ENCODE measurements at regions not wholly inside any gene's neighbourhood (a gene's known extent, or its start where the extent isn't known, plus 50 kb on each side); places are given as distances from the start of the nearest gene placed in this dataset.
"Not testable (repeated sequence)": the region's sequence is repeated elsewhere in the genome, so short reads cannot be mapped to it uniquely, and the experiment has no call there.

DNA sequence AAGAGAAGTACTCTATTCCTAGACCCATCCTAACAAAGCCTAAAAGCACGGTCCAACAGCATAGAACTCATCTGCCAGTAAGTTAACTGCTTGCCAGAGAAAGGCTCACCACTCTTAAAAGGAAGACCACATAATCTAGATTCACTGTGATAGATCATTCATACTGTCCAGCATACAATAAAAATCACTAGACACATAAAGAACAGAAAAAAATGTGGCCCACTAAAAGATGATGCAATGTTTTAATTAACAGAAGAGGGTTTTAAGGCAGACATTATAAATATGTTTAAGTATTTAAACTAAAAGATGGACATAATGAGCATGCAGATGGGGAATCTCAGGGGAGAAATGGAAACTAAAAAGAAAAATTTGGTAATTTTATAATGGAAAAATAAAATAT lies 157.5 kb upstream of the CDH4 start:
- no peak for DNase-seq (ENCODE audit: low spot score)

DNA sequence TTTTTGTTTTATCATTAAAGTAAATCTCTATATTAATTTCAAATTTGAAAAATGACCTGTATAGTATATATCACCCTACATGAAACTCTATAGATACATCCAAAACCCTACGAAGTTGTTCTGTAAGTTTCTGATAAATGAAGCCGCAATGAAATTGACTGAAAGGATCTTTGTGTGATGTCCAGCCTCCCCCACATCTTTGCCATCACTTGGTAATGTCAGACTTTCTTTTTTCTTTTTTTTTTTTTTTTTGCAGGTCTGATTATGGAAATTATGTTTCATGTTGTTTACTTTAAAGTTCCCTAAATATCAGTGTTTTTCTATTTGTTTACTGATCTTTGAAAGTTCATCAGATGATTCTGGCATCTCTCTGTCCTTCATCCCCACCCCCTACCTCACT lies 155.6 kb upstream of the CDH4 start:
- no peak for DNase-seq (ENCODE audit: low spot score)

DNA sequence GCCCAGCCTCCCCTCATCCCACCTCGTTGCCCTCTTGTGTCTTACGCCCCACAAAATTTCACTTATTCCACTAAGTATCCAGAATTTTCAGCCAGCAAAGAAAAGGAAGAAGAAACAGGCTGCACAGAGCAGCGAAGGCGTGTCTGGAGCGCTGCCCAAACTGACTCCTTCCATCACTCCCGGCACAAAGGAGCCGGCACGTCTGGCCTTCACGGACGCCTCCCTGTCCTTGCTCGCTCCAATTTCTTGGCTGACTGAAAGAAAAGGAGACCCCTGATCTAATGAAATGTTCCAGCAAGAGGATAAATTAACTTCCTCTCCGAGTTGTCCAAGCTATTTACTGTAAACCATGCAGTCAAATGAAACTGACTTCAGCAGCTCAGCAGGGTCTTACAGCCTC lies 152.3 kb upstream of the CDH4 start:
- DNase-seq (ENCODE audit: low spot score): no peak

DNA sequence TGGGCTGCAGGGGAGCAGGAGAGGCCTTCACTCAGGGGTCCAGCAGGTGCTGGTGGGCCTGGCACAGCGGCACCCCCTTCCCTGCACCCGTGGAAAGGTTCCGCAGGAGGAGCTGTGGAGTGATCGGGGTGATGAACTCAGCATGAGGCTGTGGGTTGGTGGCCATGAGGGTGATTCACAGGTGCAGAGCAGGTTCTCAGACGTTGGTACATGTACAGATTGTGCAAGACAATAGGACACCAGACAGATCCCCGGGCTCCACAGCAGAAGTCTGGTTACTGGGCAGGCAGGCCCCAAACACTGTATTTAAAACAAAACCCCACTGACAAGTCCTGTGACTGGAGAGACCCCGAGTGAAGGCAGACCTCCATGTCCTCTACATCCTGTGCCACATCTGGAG lies 151.6 kb upstream of the CDH4 start:
- no peak for DNase-seq (ENCODE audit: low spot score)

DNA sequence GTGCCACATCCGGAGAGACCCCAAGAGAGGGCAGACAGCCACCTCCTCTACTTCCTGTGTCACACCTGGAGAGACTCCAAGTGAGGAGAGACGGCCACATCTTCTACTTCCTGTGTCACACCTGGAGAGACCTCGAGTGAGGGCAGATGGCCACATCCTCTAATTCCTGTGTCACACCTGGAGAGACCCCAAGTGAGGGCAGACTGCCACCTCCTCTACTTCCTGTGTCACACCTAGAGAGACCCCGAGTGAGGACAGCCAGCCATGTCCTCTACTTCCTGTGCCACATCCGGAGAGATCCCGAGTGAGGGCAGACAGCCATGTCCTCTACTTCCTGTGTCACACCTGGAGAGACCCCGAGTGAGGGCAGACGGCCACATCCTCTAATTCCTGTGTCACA lies 150.7 kb upstream of the CDH4 start:
- not testable (repeated sequence) for DNase-seq (ENCODE audit: low spot score)

DNA sequence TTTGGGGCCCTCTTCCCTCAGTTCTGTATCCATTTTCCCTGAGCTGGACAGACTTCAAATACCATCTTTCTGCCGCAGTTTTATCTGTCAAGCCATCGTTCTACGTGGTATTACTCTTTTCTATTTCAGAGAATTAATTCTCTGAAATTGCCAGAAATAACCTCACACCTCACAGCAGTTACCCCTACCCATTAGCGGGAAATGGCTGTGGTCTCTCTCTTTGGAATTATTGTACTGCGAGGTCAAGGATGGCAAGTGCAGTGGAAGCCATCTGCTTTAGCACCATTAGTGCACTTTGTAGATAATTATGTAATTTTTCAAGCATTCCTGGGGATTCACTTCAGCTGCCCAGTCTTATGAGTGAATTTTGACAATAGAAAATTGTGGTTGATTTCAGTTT lies 147.8 kb upstream of the CDH4 start:
- DNase-seq (ENCODE audit: low spot score): no peak

DNA sequence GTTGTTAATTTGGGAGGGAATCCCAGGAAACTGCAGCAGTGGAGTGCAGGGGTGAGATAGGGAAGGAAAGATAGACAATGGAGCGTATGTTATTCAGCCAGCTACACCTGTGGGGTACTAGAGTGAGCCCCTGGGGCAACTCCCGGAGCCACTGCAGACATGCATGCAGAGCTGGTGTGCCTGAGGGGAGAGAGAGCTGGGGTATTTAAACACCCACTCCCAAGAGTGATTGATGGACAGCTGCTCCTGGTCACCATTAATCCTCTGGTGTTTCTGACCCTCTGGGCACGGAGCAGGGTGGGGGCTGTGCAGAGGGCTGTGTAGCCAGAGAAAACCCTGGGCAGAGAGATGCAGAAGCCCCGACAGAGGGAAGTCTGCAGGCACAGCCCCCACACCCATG lies 146.7 kb upstream of the CDH4 start:
- DNase-seq (ENCODE audit: low spot score): peak; percentile 55

DNA sequence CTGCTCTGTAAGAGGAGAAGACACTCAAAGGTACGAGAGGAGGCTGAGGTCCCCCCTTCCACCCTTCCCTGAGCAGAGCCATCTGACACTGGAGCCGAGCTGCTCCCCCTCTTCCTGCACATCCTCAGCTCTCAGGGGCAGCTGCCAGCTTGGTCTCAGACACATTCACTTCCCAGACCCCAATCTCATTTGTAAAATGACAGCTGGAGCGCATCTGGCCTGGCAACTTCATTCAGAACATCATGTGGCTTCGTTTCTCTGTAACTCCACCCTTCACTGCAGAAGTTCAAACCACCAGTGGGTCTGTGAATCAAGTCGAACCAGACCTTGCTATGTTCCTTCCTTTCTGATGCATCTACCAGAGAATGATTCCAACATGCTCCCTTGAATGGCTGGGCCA lies 145.6 kb upstream of the CDH4 start:
- no peak for DNase-seq (ENCODE audit: low spot score)

DNA sequence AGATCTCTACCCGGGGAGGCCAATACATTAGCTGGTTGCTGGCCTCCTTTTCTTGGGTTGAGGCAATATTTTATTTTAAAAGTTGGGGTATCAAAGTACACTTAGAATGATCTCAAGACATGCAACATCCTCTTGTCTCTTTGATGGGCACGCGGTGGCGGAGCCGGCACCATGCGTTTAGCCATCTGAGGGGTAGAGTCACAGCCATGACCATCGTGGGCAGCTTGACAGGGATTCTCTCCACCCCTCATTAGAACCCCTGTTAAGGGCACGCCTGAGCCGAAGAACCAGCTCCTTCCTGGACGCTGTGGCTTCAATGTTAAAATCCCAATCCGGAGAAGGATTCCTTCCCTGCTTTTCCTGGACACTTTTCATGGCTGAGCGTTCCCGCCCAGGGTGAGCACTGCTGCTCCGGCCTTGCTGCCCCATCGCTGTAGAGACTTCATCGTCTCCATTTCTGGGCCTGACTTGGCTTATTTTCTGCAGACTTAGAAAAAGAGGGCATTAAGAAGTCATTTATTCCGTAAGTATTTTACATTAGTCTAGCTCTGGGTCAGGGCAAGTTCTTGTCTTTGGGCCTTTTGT lies 142.7 kb upstream of the CDH4 start:
- DNase-seq (ENCODE audit: low spot score): no peak

DNA sequence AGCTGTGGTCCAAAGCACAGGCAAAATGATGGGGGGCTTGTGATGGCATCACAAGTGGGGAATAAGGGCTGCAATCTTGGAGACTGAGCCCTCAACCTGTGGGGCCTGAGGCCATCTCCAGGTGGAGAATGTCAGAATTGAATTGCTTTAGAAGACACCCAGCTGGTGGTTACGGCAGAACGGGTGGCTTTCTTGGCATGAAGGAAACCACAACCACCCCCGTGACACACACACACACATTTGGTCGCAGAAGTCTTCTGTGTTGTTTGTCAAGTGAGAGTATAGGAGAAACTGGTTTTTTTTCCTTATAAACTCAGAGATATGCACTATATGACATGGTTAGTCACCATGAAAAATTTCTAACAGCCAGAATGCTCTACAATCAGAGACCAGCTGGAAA lies 139.5 kb upstream of the CDH4 start:
- no peak for DNase-seq (ENCODE audit: low spot score)

DNA sequence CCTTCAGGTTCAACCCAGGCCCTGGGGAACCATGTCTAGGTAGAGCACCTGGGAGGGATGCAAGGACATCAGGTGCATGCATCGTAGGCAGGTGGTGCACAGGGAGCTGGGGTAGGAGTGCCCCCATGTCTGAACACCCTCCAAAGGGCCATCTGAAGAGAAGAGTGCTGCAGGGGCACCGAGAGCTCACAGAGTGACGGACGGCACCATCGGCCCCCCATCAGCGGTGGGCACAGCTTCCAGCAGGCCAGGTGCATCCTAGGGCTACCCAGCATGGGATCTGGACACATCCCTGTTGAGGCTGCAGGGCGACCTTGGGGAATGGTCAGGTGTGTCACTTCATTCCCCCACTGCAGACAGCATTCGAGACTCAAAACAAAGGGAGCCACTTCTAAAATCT lies 138.3 kb upstream of the CDH4 start:
- no peak for DNase-seq (ENCODE audit: low spot score)

DNA sequence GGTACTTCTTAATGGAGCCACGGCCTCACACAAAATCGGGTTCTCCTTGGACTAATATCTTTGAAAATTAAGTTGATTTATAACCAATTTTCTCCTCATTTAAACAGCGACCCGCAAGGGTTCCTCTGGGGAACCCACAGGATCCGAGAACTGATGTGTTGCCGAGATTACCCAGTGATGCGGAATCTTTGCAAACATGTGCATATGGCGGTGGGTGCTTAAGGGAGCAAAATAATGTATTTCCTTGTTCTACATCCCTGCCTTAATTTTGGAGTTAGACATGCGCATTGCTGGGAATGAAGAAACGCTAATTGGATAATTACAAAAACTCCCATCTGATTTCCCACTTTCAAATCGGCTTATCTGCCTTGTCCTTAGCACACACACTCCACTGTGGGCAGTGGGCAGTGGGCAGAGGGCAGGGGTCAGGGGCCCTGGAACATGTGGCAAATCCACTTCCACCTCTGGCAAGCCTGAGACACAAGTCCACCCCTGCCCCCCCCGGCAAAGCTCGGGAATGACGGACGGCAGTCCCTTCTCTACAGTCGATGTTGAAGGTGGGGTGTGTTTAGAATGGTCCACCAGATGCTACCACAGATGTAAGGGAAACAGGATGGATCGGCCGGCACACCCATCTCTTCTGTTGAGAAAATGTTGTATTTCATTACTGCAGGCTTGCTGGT lies 137.4 kb upstream of the CDH4 start:
- no peak for DNase-seq (ENCODE audit: low spot score)

DNA sequence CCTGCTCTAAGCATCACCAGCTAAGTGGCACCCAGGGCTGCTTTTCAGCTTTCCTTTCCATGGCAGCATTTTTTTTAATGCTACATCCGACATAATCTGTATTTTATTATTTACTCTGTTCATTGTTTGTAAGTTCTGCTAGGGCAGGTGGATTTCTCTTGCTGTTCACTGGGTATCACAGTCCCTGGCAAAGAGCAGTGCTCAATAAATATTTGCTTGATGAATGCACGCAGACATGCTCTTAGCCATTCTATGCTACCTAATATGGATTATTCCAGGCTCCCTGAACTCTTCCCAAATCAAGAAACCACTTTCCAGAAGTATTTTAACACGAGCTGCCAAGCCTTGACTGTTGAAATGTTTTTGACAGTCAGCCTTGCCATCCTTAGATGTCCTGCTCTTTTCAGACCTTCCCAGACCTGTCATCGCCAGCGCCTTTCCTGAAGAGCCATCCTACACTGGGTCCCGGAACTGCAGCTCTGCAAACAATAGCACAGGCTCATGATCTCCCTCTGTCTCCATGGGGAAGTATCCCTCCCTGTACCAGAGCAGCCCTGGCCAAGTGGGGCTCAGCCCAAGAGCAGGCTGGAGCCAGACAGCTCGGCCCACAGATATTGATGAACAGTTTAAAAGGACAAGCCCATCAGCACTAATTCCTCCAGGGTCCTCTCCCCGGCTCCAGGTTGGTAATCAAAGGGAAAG lies 136.5 kb upstream of the CDH4 start:
- DNase-seq (ENCODE audit: low spot score): no peak

DNA sequence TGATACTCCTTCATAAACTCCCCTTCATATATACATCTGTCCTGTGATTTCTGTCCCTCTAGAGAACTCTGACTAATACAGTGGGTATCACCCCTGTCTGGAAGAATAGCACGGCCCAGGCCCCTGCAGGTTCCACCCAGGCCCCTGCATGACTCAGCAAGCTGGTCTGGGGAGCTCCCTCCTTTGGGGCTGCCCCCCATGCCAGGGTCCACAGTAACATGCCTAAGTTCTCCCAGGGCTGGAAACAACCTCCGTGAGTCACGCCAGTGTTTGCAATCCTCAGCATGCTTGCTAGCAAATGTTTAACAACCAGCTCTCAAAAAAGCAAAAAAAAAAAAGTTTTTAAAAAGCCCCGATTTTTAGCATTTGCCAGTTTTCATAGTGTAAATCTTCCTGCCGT lies 134.3 kb upstream of the CDH4 start:
- DNase-seq (ENCODE audit: low spot score): no peak

DNA sequence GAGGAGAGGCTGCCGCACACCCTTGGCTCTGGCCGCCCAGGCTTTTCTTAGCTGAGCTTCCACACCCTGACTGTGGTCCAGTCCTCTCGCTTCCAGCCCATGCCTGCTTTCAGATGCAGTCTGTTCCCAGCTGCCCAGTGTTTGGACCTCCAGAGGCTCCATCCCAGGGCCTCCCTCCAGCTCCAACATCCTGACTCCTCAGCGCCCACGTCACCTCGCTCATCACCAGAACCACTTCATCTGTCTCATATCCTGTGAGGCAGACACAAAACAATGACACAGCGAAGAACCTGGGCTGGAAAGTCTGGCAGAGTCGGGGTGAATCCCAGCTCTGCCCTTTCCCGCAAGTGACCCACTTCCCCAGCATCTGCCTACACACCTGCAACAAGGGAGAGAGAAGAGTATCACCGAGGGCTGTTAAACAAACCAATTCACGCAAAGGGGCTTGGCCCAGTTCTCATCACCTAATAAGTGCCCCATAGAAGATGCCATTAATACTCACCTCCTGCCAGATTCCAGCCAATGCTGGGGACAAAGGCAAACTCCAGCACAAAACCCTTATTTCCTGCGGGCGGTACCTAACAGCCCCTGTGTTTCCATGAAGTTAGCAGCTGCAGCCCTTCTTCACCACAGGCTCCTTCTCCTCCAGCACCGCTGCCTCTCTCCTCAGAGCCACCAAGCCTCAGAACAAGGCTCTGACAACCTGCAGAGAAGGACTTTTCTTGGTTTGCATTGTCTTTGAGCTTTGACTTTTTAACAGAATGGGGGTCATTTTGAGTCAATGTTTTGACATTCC lies 133.4 kb upstream of the CDH4 start:
- DNase-seq (ENCODE audit: low spot score): no peak

DNA sequence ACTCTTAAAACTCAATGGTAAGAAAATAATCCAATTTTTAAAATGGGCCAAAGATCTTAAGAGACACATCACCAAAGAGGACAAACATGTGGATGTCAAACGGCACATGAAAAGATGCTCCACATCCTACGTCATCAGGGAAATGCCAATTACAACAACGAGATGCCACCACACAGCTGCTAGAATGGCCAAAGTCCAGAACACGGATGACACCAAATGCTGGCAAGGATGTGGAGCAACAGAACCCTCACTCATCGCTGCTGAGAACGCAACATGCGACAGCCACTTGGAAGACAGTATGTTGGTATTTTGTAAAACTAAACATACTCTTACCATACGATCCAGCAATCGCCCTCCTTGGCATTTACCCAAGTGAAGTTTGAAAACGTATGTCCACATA lies 132.8 kb upstream of the CDH4 start:
- DNase-seq (ENCODE audit: low spot score): no peak

DNA sequence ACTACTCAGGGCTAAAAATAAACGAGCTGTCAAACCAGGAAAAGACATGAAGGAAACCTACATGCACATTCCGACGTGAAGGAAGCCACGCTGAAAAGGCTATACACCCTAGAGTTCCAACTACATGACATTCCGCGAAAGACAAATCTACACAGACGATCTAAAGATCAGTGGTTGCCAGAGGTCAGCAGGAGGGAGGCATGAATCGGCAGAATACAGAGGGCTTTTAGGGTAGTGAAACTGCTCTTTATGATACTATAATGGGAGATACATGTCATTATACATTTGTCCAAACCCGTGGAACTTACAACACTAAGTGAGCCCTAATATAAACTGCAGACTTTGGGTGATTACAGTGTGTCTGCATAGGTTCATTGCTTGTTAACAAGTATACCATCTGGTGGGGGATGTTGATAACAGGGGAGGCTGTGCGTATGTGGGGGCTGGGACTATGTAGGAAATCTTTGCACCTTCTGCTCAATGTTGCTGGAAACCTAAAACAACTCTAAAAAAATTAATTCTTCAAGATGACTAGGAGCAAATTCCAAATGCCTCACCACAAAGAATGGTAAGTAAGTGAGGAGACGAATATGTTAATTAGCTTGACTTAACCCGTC lies 132.2 kb upstream of the CDH4 start:
- no peak for DNase-seq (ENCODE audit: low spot score)

DNA sequence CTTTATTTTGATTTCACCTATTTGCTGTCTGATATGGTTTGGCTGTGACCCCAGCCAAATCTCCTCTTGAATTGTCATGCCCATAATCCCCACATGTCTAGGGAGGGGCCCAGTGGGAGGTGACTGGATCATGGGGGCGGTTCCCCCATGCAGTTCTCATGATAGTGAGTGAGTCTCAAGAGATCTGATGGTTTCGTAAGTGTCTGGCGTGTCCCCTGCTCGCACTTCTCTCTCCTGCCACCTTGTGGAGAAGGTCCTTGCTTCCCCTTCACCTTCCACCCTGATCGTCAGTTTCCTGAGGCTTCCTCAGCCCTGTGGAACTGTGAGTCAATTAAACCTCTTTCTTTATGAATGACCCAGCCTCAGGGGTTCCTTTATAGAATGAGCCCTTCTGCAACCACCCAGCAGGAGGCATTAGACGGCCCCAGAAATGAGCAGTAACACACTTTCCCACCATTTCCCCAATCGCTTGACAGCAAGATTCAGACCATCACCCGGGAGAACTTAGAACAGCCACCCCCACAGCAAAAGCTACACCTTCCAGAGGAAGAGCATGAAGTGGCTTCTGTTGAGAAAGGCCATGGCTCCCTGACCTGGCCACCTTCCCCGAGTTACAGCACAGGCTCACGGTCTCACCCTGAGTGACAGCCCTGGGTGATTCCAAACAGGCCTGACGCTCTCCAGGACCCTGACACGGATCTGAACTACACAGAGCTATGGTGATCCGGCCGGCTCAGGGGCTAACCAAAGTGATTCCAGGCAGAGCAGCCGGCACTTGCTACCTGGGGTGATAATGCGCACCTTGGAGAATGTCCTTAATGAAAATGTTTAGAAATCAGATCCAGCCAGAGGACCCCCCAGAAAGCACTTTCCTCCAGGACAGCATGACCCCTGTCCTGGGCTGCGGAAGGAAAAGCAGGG lies 131.2 kb upstream of the CDH4 start:
- peak; percentile 74 for DNase-seq (ENCODE audit: low spot score)

DNA sequence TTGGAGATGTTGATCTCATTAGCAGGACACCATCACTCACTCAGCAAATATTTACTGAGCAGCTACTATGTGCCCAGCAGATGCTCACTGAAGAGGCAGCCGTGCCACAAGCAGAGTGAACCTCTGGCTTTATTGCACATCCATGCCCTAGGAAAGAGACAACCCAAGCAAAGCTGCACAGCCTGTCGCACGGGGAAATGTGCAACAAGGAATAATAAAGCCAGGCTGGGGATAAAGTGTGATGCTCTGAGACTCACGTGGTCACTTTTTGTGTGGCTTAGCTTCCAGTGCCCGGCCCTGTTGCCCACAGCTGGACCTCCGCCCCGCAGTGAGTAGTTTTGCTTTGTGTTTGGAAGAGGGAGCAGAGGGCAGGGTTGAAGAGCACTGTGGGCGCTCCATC lies 130.4 kb upstream of the CDH4 start:
- no peak for DNase-seq (ENCODE audit: low spot score)

DNA sequence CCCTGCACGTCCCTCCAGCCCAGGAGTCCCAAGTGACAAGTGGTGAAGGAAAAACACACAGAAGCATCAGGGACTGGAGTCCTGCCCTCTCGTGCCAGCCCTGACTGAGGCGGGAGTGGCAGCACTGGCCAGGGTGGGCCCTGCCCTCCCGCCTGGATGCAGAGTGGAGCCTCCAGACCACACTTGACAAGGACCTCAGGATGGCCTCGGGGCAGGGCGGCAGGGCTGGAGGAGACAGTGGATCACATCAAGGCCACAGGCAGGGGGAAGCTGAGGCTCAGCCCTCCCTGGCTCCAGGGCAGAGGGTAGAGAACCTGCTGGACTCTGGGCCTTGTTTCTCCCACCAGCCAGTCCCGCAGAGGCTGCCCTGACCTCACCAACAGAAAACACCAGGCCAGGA lies 128.8 kb upstream of the CDH4 start:
- DNase-seq (ENCODE audit: low spot score): no peak

DNA sequence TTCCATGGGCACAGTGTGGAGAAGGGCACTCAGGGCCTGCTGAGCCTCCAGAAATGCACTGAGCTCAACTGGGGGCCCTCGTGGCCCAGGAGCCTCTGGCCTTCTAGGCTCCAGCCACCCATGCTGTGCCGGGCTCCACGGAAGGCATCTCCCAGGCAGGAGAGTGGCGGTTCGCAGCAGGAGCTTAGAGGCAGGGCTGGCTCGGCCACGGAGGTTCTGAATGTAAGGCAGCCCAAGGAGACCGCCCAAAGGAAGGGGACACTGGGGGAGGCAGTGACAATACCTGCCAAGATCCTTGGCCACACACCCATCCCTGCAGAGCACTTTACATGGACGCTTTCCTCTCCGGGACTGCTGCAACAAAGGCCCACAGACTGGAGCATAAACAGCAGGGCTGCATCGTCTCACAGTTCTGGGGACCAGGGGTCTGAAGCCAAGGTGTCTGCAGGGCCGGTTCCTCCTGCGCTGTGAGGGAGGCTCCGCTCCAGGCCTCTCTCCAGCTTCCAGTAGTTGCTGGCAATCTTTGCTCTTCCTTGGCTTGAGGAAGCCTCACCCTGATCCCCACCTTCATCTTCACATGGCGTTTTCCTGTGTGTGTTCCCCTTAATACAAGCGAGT lies 128.2 kb upstream of the CDH4 start:
- no peak for DNase-seq (ENCODE audit: low spot score)

All from ecto neural progenitor cell (in vitro differentiated cells).